ENCODE measurements at regions not wholly inside any gene's neighbourhood (a gene's known extent, or its start where the extent isn't known, plus 50 kb on each side); places are given as distances from the start of the nearest gene placed in this dataset.

DNA sequence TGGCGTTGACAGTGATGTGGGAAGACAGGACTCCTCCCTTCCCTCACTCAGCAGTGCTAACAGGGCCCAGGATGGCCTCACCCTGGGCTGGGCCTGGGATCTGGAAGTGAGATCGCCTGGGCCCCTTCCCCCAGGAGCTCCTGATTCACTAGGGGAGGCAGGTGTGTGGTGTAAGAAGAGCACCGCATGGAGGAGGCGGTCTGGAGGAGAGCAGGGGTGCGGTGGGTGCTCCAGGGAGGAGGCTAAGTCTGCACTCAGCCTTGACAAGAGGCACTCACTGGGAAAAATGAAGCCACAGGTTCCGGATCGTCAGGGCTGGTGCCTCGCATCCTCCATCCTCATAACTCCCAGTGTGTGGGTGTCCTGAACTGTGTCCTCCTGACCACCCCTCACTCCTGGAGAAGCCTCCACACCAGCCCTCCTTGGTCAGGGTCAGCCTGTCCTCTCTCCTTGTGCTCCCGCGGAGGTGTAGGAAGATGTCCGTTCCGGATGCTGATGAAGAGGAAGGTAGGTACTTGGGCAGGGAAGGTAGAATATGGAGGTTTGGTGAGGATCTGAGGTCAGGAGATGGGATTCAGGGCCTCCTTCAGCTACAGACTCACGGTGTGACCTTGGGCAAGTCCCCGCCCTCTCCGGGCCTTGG, 142.1 kb upstream of the WNT4 start:
- TF ChIP-seq, protein P1, sequence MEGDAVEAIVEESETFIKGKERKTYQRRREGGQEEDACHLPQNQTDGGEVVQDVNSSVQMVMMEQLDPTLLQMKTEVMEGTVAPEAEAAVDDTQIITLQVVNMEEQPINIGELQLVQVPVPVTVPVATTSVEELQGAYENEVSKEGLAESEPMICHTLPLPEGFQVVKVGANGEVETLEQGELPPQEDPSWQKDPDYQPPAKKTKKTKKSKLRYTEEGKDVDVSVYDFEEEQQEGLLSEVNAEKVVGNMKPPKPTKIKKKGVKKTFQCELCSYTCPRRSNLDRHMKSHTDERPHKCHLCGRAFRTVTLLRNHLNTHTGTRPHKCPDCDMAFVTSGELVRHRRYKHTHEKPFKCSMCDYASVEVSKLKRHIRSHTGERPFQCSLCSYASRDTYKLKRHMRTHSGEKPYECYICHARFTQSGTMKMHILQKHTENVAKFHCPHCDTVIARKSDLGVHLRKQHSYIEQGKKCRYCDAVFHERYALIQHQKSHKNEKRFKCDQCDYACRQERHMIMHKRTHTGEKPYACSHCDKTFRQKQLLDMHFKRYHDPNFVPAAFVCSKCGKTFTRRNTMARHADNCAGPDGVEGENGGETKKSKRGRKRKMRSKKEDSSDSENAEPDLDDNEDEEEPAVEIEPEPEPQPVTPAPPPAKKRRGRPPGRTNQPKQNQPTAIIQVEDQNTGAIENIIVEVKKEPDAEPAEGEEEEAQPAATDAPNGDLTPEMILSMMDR (IDR thresholded peaks at IDR 0.05), result no peak
- TF ChIP-seq EP300 (IDR thresholded peaks at IDR 0.05) (no peak), POLR2A (IDR thresholded peaks at IDR 0.05) (no peak), POLR2AphosphoS5 (IDR thresholded peaks at IDR 0.05) (no peak)

All from gastroesophageal sphincter (tissue), 3 donors.